ENCODE measurements at regions not wholly inside any gene's neighbourhood (a gene's known extent, or its start where the extent isn't known, plus 50 kb on each side); places are given as distances from the start of the nearest gene placed in this dataset.
A peak's percentile ranks its signal among the peaks of the same experiment; 100 is the strongest.

GRCh38 chr2:37425408-37425807 is 81.0 kb downstream of the QPCT start:
- DNase-seq, result no peak

- no peak for DNase-seq
Observed at GRCh38 chr2:37427241-37427640, 82.8 kb downstream of the QPCT start.

- no peak for DNase-seq
Observed at GRCh38 chr2:37436323-37436722, 91.9 kb downstream of the QPCT start.

- no peak for DNase-seq
Observed at GRCh38 chr2:37439131-37439642, 94.8 kb downstream of the QPCT start.

- no peak for DNase-seq
Observed at GRCh38 chr2:37441055-37441454, 96.6 kb downstream of the QPCT start.

GRCh38 chr2:37443082-37443481 is 98.7 kb downstream of the QPCT start:
- no peak for DNase-seq

- no peak for DNase-seq
Observed at GRCh38 chr2:37447446-37447845, 103.0 kb downstream of the QPCT start.

- DNase-seq, result no peak
Observed at GRCh38 chr2:37448342-37449120, 104.1 kb downstream of the QPCT start.

GRCh38 chr2:37449761-37450296 is 105.4 kb downstream of the QPCT start:
- no peak for DNase-seq

GRCh38 chr2:37453027-37453426 is 108.6 kb downstream of the QPCT start:
- no peak for DNase-seq

GRCh38 chr2:37454851-37455762 is 110.7 kb downstream of the QPCT start:
- peak; percentile 96 for DNase-seq

GRCh38 chr2:37456479-37456878 is 112.0 kb downstream of the QPCT start:
- DNase-seq, result peak; percentile 28

GRCh38 chr2:37457401-37457901 is 113.0 kb downstream of the QPCT start:
- no peak for DNase-seq

GRCh38 chr2:37458133-37458532 is 113.7 kb downstream of the QPCT start:
- no peak for DNase-seq

GRCh38 chr2:37459095-37459981 is 114.9 kb downstream of the QPCT start:
- no peak for DNase-seq

GRCh38 chr2:37460896-37461229 is 116.4 kb downstream of the QPCT start:
- no peak for DNase-seq

- no peak for DNase-seq
Observed at GRCh38 chr2:37464067-37464466, 119.6 kb downstream of the QPCT start.

- DNase-seq, result no peak
Observed at GRCh38 chr2:37466533-37467222, 122.2 kb downstream of the QPCT start.

GRCh38 chr2:37468170-37468569 is 123.7 kb downstream of the QPCT start:
- DNase-seq, result no peak

- no peak for DNase-seq
Observed at GRCh38 chr2:37469126-37469525, 124.7 kb downstream of the QPCT start.

- DNase-seq, result no peak
Observed at GRCh38 chr2:37471104-37471503, 126.7 kb downstream of the QPCT start.

GRCh38 chr2:37471994-37472393 is 127.6 kb downstream of the QPCT start:
- no peak for DNase-seq
